GM23248 (cell line): ENCODE measurements at regions not wholly inside any gene's neighbourhood (a gene's known extent, or its start where the extent isn't known, plus 50 kb on each side); places are given as distances from the start of the nearest gene placed in this dataset.

Experiments
- DNase-seq: peaks from one replicate; pipeline ENCODE4 v3.0.0-alpha.2; 2015
- H2AFZ ChIP-seq: fragments of 200-600 bp; sonication (generic); 2 replicates; pipeline ENCODE4 v1.6.1; 2016; ENCODE audit warnings: antibody characterized with exemption
- H3F3A ChIP-seq: fragments of 200-600 bp; sonication (generic); 2 replicates; pipeline ENCODE4 v1.6.1; 2016; ENCODE audit warnings: mild to moderate bottlenecking, antibody characterized with exemption, mixed run types; ENCODE audit not compliant: insufficient read depth
- H3K27ac ChIP-seq: fragments of 200-600 bp; sonication (generic); 2 replicates; pipeline ENCODE4 v1.5.1; 2016; ENCODE audit warnings: mild to moderate bottlenecking
- H3K27me3 ChIP-seq: fragments of 200-600 bp; sonication (generic); replicated peaks from 2 replicates; pipeline ENCODE4 v1.6.1; 2016; ENCODE audit warnings: mild to moderate bottlenecking; ENCODE audit not compliant: insufficient read depth
- H3K36me3 ChIP-seq: fragments of 200-600 bp; sonication (generic); 2 replicates; pipeline ENCODE4 v1.6.1; 2016; ENCODE audit warnings: low read depth, mild to moderate bottlenecking
- H3K4me1 ChIP-seq: fragments of 200-600 bp; sonication (generic); 2 replicates; pipeline ENCODE4 v1.6.1; 2016; ENCODE audit warnings: mild to moderate bottlenecking; ENCODE audit not compliant: insufficient read depth
- H3K4me2 ChIP-seq: fragments of 200-600 bp; sonication (generic); one replicate; pipeline ENCODE4 v1.6.1; 2016; ENCODE audit warnings: mild to moderate bottlenecking; ENCODE audit not compliant: unreplicated experiment
- H3K4me3 ChIP-seq: fragments of 200-600 bp; sonication (generic); 2 replicates; pipeline ENCODE4 v1.5.1; 2016; ENCODE audit warnings: mild to moderate bottlenecking
- H3K79me2 ChIP-seq: fragments of 200-600 bp; sonication (generic); 2 replicates; pipeline ENCODE4 v1.6.1; 2016; ENCODE audit warnings: mild to moderate bottlenecking; ENCODE audit not compliant: insufficient read depth
- H3K9ac ChIP-seq: fragments of 200-600 bp; sonication (generic); 2 replicates; pipeline ENCODE4 v1.6.1; 2016; ENCODE audit warnings: mild to moderate bottlenecking
- H3K9me2 ChIP-seq: fragments of 200-600 bp; sonication (generic); 2 replicates; pipeline ENCODE4 v1.6.1; 2016; ENCODE audit warnings: mixed run types, mild to moderate bottlenecking, moderate library complexity; ENCODE audit not compliant: insufficient read depth
- H3K9me3 ChIP-seq: fragments of 200-600 bp; sonication (generic); one replicate; pipeline ENCODE4 v1.6.1; 2017; ENCODE audit warnings: low read depth
- H4K20me1 ChIP-seq: fragments of 200-600 bp; sonication (generic); 2 replicates; pipeline ENCODE4 v1.6.0; 2016; ENCODE audit not compliant: insufficient read depth
- EZH2 ChIP-seq: fragments of 200-600 bp; sonication (generic); IDR thresholded peaks from 2 replicates; pipeline ENCODE4 v1.6.1; 2018; ENCODE audit warnings: antibody characterized with exemption, mild to moderate bottlenecking; ENCODE audit not compliant: insufficient read depth, poor library complexity, severe bottlenecking
- EZH2phosphoT487 ChIP-seq: fragments of 200-600 bp; sonication (generic); IDR thresholded peaks from 2 replicates; pipeline ENCODE4 v1.6.1; 2018; ENCODE audit warnings: antibody characterized with exemption, moderate library complexity, mild to moderate bottlenecking, low read depth; ENCODE audit not compliant: insufficient read depth
- WGBS, 2 experiments: methylation state at CpG; one replicate each; pipeline ENCODE4 v1.1.6; 2015 to 2017; ENCODE audit warnings: low lambda C conversion rate in 2 of 2, low coverage in 1 of 2; ENCODE audit errors: missing lambda C conversion rate in 2 of 2; 5-methylcytosine and 5-hydroxymethylcytosine counted together
- in situ Hi-C: fragments of 300-500 bp; cut with MboI; formaldehyde crosslinking; loops from 2 replicates; pipeline ENCODE4 v1.15.0; 2020

DNA sequence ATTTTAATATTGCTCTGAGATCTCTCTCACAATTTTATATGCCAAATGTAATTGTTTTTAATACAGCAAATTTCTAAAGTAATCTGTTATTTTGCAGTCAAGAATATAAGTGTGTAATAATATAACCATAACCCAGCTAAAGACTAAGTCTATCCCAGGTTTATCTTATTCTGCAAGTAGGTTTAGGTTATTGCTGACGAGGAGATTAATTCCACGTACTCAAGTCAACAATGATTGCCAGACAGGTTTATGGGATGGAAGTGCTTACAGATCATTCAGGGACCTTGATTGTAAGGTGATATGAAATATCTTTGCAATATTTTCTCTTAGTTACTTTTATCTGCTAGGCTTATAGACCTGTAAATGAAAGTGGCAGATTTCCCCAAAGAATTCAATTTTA, 698.3 kb downstream of the HDGFL1 start:
- Histone ChIP-seq H3F3A (no peaks in the 10 kb centered on the region), H3K4me2 (no peak overlapping the region), H3K9me3 (peaks cover 6% of the 10 kb centered on the region), H2AFZ (no peak overlapping the region), H3K9ac (no peak overlapping the region), H3K4me3 (no peak overlapping the region), H3K27ac (no peak overlapping the region), H3K27me3 (no peaks in the 10 kb centered on the region), H3K9me2 (no peaks in the 10 kb centered on the region), H3K79me2 (no peaks in the 10 kb centered on the region), H4K20me1 (no peaks in the 10 kb centered on the region), H3K4me1 (no peaks in the 10 kb centered on the region), H3K36me3 (no peaks in the 10 kb centered on the region)
- WGBS, 2 experiments, result 16 to 26% methylated on average over 2 of the region's 2 CpGs
- TF ChIP-seq EZH2phosphoT487 (no peak), EZH2 (no peak)
- no peak for DNase-seq
- in situ Hi-C loops, result no loop called here

DNA sequence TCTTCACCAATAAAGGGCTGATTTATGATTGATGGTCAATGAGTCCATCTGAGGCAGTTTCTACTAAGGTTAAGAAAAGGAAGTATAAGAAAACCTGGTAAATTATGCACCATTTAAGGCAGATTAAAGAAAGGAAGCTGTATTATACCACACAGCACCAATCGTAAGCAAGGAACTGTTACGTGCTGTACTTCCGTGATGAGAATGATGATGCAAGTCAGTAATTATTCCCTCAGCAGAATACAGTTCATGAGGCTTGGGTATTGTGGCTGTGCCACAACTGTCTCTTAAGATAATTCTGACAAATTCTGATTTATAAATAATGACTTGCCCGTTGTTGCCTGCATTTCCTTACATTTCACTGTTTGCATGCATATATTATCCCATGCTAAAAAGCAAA, 699.0 kb downstream of the HDGFL1 start:
- 67 to 69% methylated on average over 4 of the region's 4 CpGs for WGBS, 2 experiments
- TF ChIP-seq EZH2phosphoT487 (no peak), EZH2 (no peak)
- in situ Hi-C loops, result no loop called here

DNA sequence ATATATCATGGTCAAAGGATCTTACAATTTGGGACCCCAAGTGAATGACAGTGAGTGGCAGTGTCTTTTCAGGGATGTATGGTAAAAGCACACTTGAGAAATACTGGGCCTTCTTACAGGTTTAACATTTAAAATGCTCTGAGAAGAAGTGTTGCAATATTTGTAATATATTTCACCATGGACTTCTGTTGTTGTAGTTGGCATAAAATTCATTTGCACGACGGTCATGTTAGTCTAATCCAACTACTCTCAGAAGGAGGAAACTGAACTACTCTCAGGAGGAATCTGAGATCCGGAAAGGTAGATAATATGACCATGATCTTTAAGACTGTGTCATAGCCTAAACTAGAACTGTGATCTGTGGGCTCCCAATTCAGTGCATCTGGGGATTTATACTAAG, 700.1 kb downstream of the HDGFL1 start:
- Histone ChIP-seq H3K79me2 (no peaks in the 10 kb centered on the region), H3K4me3 (no peak overlapping the region), H3K9me2 (no peaks in the 10 kb centered on the region), H3K4me1 (no peaks in the 10 kb centered on the region), H3F3A (no peaks in the 10 kb centered on the region), H3K9me3 (no peaks in the 10 kb centered on the region), H3K9ac (no peak overlapping the region), H2AFZ (no peak overlapping the region), H4K20me1 (no peaks in the 10 kb centered on the region), H3K27ac (no peak overlapping the region), H3K4me2 (no peak overlapping the region), H3K36me3 (no peaks in the 10 kb centered on the region), H3K27me3 (no peaks in the 10 kb centered on the region)
- DNase-seq, result peak; percentile 1
- TF ChIP-seq EZH2phosphoT487 (no peak), EZH2 (no peak)
- in situ Hi-C loops, result no loop called here
- WGBS, 2 experiments, result 49 to 51% methylated on average over 3 of the region's 3 CpGs

More for the DNA sequence above, 699.0 kb downstream of the HDGFL1 start:
- Histone ChIP-seq H3K4me2 (no peak overlapping the region), H3F3A (no peaks in the 10 kb centered on the region), H3K9me3 (peaks cover 1% of the 10 kb centered on the region), H3K27me3 (no peaks in the 10 kb centered on the region), H4K20me1 (no peaks in the 10 kb centered on the region), H3K27ac (no peak overlapping the region), H2AFZ (no peak overlapping the region), H3K36me3 (no peaks in the 10 kb centered on the region), H3K9me2 (no peaks in the 10 kb centered on the region), H3K79me2 (no peaks in the 10 kb centered on the region), H3K9ac (no peak overlapping the region), H3K4me3 (no peak overlapping the region), H3K4me1 (no peaks in the 10 kb centered on the region)
- DNase-seq, result no peak

DNA sequence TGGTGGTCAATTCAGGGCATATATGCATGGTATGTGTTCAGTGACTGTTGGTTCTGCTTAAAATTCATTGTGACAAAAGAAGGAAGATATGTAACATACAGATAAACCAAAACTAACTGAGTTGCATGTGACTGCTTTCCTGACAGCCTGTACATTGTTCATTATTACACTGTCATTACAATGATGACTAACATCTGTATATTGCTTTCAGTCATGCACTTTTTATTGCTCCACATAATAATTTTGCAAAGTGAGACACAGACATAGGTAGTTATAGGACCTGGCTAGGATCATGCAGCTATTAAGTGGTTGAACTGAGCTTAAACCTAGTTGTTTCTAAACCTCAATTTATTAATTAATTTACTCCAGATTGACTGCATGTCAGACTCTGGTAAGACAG, 703.2 kb downstream of the HDGFL1 start:
- no peak overlapping the region for H2AFZ ChIP-seq
- no peaks in the 10 kb centered on the region for H3K9me3 ChIP-seq
- H3K4me2 ChIP-seq, result no peak overlapping the region
- in situ Hi-C loops, result no loop called here
- no peaks in the 10 kb centered on the region for H3K79me2 ChIP-seq
- H3K27me3 ChIP-seq, result no peaks in the 10 kb centered on the region
- no peak for TF ChIP-seq EZH2
- no peak for TF ChIP-seq EZH2phosphoT487
- H3K9me2 ChIP-seq, result no peaks in the 10 kb centered on the region
- no peaks in the 10 kb centered on the region for H3K4me1 ChIP-seq
- no peak for DNase-seq
- no peaks in the 10 kb centered on the region for H3F3A ChIP-seq
- no peak overlapping the region for H3K27ac ChIP-seq
- H3K36me3 ChIP-seq, result no peaks in the 10 kb centered on the region
- H4K20me1 ChIP-seq, result no peaks in the 10 kb centered on the region
- no peak overlapping the region for H3K4me3 ChIP-seq
- H3K9ac ChIP-seq, result no peak overlapping the region

DNA sequence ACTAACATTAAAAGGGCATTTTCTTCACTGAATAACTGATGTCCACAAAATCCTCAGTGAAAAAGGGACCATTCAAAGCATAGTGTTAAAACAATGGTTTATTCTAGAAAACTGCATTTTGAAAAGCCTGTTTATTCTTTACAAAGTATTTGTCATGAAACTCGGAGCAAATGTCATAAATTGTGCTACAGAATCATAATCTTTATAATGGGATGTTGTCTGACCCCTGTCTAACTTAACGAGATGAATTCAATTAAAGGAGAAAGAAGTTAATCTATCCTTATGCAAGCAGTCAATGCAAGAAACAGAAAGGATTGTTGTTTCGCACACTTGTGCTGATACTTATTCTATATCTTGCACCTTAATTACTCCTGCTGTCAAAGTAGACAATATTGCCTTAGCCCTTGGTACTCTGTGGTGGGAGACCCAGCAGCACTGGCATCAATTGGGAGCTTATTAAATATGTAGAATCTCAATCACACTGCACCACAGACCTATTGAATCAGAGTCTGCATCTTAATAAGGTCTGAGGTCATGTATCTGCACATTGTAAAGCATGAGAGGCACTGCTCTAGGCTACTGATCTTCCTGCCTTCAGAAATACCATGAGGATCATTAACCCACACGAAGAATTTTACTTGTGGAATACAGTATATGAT, 708.3 kb downstream of the HDGFL1 start:
- H3F3A ChIP-seq, result no peaks in the 10 kb centered on the region
- H3K9me2 ChIP-seq, result no peaks in the 10 kb centered on the region
- H2AFZ ChIP-seq, result no peak overlapping the region
- H3K36me3 ChIP-seq, result no peaks in the 10 kb centered on the region
- no peaks in the 10 kb centered on the region for H3K4me1 ChIP-seq
- 29 to 37% methylated on average over 4 of the region's 4 CpGs for WGBS, 2 experiments
- H3K9me3 ChIP-seq, result no peaks in the 10 kb centered on the region
- no peaks in the 10 kb centered on the region for H3K27me3 ChIP-seq
- DNase-seq, result no peak
- in situ Hi-C loops, result no loop called here
- TF ChIP-seq EZH2phosphoT487 (no peak), EZH2 (no peak)
- H3K79me2 ChIP-seq, result no peaks in the 10 kb centered on the region
- no peak overlapping the region for H3K4me2 ChIP-seq
- no peaks in the 10 kb centered on the region for H4K20me1 ChIP-seq
- H3K4me3 ChIP-seq, result no peak overlapping the region
- H3K9ac ChIP-seq, result no peak overlapping the region
- H3K27ac ChIP-seq, result no peak overlapping the region
